Natural killer cell treated with Interleukin-12 subunit alpha and Interleukin-12 subunit beta and Interleukin-15 and Interleukin-18, amount 100 ng/mL, for 72 hours (primary cell): ENCODE measurements at regions not wholly inside any gene's neighbourhood (a gene's known extent, or its start where the extent isn't known, plus 50 kb on each side); places are given as distances from the start of the nearest gene placed in this dataset.
"Not testable (repeated sequence)": the region's sequence is repeated elsewhere in the genome, so short reads cannot be mapped to it uniquely, and the experiment has no call there.

Source experiments
- ATAC-seq, 2 donors: fragments of 150-1000 bp; cut with Tn5 transposase in 1 of 2; sonication (Bioruptor Pico), chemical (Tn5 transposase) in 1 of 2; 2 replicates each; pipeline ENCODE4 v1.10.0; 2021
- DNase-seq: peaks from one replicate; pipeline ENCODE4 v3.0.0; 2022; ENCODE audit warnings: low spot score
- H3K27ac Mint-ChIP-seq, 2 donors: 1 replicate in 1 of 2; 2 replicates in 1 of 2; pipeline ENCODE4 v1.8.0; 2022; ENCODE audit warnings: mixed read lengths in 2 of 2, mild to moderate bottlenecking in 1 of 2, moderate library complexity in 1 of 2
- H3K27me3 Mint-ChIP-seq, 2 donors: 1 replicate in 1 of 2; 2 replicates in 1 of 2; pipeline ENCODE4 v1.8.0; 2022; ENCODE audit warnings: mixed read lengths in 2 of 2
- H3K36me3 Mint-ChIP-seq: one replicate; pipeline ENCODE4 v1.8.0; 2022; ENCODE audit warnings: mixed read lengths
- H3K4me1 Mint-ChIP-seq, 2 donors: 1 replicate in 1 of 2; 2 replicates in 1 of 2; pipeline ENCODE4 v1.8.0; 2022; ENCODE audit warnings: low read depth in 2 of 2, mixed read lengths in 2 of 2, mild to moderate bottlenecking in 1 of 2
- H3K4me3 Mint-ChIP-seq: one replicate; pipeline ENCODE4 v1.8.0; 2022; ENCODE audit warnings: mixed read lengths
- H3K9me3 Mint-ChIP-seq: 2 replicates; pipeline ENCODE4 v1.8.0; 2022; ENCODE audit warnings: mixed read lengths

DNA sequence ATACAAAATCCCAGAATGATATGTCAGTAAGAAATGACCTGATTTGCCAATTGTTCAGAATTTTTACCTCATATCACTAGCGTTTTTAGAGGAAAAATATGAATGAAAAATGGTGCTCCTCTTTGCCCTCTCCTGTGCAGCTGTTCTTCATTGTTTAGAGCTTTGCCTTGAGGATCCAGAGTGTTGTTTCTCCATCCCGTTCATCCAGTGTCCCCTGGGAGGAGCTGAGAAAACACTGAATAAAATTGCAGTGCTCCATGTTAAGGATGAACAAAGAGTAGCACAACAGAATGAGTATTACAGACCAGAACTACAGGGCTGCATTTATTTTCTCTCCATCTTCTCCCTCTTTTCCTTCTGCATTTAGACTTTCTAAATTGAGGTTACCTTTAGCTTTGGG, 133.1 kb downstream of the ADCYAP1 start:
- Mint-ChIP-seq H3K4me3 (no peak overlapping the region), H3K4me1 (no peaks in the 10 kb centered on the region), H3K27me3 (no peaks in the 10 kb centered on the region), H3K36me3 (no peaks in the 10 kb centered on the region), H3K9me3 (peaks cover 10% of the 10 kb centered on the region), H3K27ac (no peak overlapping the region)
- DNase-seq (no peak), ATAC-seq (no peak)

DNA sequence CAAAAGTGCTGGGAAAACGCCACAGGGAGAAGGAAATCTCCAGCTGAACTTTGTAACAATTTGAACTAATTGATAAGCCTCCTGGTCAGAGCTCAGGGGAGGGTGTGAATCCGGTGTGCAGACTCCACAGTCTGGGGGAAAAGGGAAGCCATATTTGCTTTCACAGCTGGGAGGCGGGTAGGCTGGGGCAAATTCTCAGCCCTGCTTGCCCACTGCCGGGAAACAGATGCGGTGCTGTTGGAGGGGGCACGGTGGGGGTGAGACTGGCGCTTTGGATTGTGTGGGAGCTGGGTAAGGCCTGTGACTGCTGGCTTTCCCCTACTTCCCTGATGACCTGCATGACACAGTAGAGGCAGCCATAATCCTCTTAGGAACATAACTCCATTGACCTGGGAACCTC, 134.8 kb downstream of the ADCYAP1 start:
- Mint-ChIP-seq H3K36me3 (no peaks in the 10 kb centered on the region), H3K27me3 (no peaks in the 10 kb centered on the region), H3K4me3 (no peak overlapping the region), H3K4me1 (no peaks in the 10 kb centered on the region), H3K27ac (no peak overlapping the region), H3K9me3 (peaks cover 9% of the 10 kb centered on the region)
- ATAC-seq = no peak
- DNase-seq = no peak

DNA sequence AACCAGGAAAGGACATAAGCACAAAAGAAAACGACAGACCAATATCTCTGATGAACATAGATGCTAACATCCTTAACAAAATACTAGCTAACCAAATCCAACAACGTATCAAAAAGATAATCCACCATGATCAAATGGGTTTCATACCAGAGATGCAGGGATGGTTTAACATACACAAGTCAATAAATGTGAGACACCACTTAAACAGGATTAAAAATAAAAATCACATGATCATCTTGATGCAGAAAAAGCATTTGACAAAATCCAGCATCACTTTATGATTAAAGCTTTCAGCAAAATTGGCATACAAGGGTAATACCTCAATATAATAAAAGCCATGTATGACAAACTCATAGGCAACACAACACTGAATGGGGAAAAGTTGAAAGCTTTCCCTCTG, 138.4 kb downstream of the ADCYAP1 start:
- H3K4me3 Mint-ChIP-seq, H3K9me3 Mint-ChIP-seq, H3K27ac Mint-ChIP-seq, DNase-seq, H3K4me1 Mint-ChIP-seq, H3K27me3 Mint-ChIP-seq, H3K36me3 Mint-ChIP-seq, ATAC-seq: not testable (repeated sequence)

DNA sequence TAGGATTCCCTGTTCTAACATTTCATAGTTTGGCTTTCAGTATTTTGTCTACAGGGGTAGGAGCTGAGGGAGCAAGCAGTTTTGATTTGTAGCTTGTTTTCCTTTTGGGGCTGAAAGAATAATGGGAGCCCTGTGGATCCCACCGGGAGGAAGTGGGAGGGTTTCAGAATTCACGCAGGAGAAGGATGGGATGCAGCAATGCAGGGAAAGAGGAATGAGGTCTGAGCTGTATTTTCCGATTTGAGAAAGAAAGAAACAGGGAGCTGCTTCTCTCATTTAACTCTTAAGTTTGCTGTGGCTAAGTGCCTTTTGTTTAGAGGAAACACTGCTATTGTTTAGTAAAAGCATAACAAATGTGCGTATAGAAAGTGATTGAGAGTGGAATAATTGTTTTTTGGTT, 141.0 kb downstream of the ADCYAP1 start:
- DNase-seq = no peak
- H3K27ac Mint-ChIP-seq = no peak overlapping the region
- H3K36me3 Mint-ChIP-seq = no peaks in the 10 kb centered on the region
- no peaks in the 10 kb centered on the region for H3K4me1 Mint-ChIP-seq
- peaks cover 8% of the 10 kb centered on the region for H3K9me3 Mint-ChIP-seq
- H3K27me3 Mint-ChIP-seq = no peaks in the 10 kb centered on the region
- no peak for ATAC-seq
- H3K4me3 Mint-ChIP-seq = no peak overlapping the region

DNA sequence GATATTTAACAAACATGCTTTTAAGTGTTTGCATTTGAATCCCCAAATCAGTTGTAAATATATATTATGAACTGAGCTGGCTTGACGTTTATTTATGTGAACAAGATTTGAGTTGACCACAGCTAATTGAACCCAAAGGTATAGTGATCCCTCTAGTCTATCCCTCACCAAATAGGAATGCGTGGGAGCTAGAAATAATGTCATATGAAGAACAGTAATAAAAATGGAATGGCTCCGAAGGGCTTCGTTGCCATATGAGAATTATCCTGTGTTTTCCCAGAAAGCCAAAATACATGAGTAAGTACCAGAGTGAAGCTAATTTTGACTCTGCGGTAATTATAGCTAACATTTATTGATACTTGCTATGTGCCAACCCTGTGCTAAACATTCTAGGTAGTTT, 142.7 kb downstream of the ADCYAP1 start:
- no peak overlapping the region for H3K27ac Mint-ChIP-seq
- no peaks in the 10 kb centered on the region for H3K4me1 Mint-ChIP-seq
- H3K9me3 Mint-ChIP-seq = peaks cover 6% of the 10 kb centered on the region
- DNase-seq (no peak), ATAC-seq (no peak)
- no peaks in the 10 kb centered on the region for H3K27me3 Mint-ChIP-seq
- H3K4me3 Mint-ChIP-seq = no peak overlapping the region
- no peaks in the 10 kb centered on the region for H3K36me3 Mint-ChIP-seq

DNA sequence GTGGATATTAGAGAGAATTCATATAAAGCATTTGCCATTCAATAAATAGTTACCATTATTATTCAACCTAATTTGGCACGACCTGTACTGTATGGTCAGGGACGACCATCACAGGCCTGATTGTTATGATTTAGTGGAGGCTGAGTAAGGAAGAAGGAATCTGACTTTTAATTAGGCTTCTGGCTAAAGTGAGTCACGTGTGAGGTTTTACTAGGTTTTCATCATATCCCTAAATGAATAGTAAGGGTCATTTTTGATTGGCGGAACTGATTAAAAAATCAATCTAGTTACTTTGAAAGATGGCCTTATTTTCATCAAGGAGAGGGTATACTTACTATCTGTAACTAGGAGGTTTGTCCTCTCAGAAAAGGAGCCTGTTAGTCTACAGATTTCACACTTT, 143.4 kb downstream of the ADCYAP1 start:
- no peak overlapping the region for H3K27ac Mint-ChIP-seq
- no peak for ATAC-seq
- H3K36me3 Mint-ChIP-seq = no peaks in the 10 kb centered on the region
- DNase-seq = no peak
- H3K4me3 Mint-ChIP-seq = no peak overlapping the region
- H3K4me1 Mint-ChIP-seq = no peaks in the 10 kb centered on the region
- no peaks in the 10 kb centered on the region for H3K27me3 Mint-ChIP-seq
- H3K9me3 Mint-ChIP-seq = peaks cover 6% of the 10 kb centered on the region

DNA sequence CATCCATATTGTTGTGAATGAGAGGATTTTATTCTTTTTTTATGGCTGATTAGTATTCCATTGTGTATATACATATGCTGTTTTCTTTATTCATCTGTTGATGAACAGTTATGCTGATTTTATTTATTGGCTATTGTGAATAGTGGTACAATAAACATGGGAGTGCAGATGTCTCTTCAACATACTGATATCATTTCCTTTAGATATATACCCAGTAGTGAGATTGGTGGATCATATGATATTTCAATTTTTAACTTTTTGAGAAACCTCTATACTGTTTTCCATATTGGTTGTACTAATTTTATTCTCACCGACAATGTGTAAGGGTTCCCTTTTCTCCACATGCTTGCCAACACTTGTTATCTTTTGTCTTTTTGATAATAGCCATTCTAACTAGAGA, 144.5 kb downstream of the ADCYAP1 start:
- DNase-seq (no peak), ATAC-seq (no peak)
- Mint-ChIP-seq H3K9me3 (peaks cover 3% of the 10 kb centered on the region), H3K27ac (no peak overlapping the region), H3K4me3 (no peak overlapping the region), H3K36me3 (no peaks in the 10 kb centered on the region), H3K4me1 (no peaks in the 10 kb centered on the region), H3K27me3 (no peaks in the 10 kb centered on the region)

DNA sequence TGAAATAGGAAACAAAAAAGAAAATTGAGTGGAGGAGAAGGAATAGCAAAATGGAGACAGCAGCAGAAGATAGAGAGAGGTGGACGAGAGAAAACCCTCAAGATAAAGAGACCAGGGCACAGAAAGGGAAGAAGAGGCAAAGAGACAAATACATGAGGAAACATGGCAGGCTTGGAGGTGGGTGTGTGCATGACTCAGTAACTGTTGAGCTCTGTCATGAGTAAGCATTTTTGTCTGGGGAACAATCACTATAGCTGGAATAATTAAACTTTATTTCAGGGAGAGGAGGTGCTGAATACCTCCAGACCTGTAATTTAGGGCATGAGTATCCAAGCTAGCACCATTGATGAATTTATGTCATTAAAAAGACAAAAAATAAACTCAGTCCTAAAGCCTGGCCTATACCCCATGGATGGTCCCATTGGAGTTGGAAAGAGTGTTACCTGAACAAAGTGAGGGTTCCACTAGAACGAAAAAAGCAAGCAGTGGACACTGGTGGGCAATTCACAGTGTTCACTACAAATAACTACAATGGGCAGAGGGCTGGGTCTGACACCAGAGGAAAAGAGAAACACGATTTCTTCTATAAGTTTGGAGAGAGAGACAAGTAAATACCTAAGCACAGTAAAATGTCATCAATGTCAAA, 145.5 kb downstream of the ADCYAP1 start:
- H3K9me3 Mint-ChIP-seq = peaks cover 3% of the 10 kb centered on the region
- ATAC-seq (no peak), DNase-seq (no peak)
- H3K27ac Mint-ChIP-seq = no peak overlapping the region
- no peaks in the 10 kb centered on the region for H3K4me1 Mint-ChIP-seq
- no peaks in the 10 kb centered on the region for H3K27me3 Mint-ChIP-seq
- no peaks in the 10 kb centered on the region for H3K36me3 Mint-ChIP-seq
- no peak overlapping the region for H3K4me3 Mint-ChIP-seq

DNA sequence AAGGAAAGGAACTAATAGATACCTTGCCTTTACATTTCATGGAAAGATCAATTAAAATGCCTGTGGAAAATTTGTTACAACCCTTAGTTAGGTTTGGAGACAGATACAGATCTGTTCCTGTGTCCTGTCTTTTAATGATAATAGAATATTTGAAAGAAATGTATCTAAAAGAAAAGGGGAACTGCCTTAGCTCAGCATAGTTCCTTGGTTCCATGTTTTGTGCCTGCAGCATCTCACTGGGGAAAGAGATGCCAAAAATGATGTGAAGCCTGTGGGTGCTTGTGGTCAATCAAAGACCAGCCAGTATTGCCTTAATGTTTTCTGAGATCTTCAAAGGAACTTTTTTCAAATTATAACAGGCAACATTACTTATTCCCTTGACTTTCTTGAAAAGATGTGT, 147.6 kb downstream of the ADCYAP1 start:
- Mint-ChIP-seq H3K4me1 (no peaks in the 10 kb centered on the region), H3K27me3 (no peaks in the 10 kb centered on the region), H3K4me3 (no peak overlapping the region), H3K9me3 (peaks cover 3% of the 10 kb centered on the region), H3K27ac (no peak overlapping the region), H3K36me3 (no peaks in the 10 kb centered on the region)
- ATAC-seq = no peak
- no peak for DNase-seq

DNA sequence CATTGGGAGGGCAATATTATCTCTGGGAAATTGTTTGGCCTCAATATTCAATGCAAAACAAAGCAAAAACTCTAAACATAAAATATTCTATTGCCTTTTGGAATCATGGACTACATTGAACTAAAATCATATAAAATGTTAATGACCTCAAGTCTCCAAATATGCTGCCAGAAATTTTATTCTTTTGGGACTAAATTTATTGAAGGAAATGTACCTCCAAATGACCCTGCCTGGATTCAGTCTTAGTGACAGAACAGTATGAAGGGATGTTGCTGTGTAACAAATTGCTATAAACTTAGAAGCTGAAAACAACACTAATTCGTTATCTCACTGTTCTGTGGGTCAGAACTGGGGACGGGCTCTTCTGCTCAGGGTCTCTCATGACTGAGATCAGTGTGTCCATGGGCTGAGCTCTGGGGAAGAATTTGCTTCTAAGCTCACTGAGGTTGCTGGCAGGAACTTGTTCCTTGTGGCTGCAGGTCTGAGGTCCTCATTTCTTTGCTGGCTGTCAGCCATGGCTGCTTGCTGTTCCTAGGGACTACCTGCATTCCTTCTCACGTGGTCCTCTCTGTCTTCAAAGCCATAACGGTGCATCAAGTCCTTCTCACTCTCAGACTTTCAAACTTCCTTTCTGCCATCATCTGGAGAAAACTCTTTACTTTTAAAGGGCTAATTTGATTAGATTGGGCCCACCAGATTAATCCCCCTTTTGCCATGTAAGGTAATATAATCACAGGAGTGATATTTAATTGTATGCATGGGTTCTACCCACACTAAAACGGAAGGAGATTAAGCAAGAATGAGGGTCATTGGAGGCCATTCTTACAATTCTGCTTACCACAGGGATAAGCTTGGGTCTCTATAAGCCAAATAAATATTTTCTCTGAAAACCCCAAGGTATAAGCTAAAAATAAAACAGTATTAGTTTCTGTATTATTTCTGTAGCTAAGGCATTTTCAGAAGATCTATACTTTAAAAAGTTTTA, 149.0 kb downstream of the ADCYAP1 start:
- Mint-ChIP-seq H3K9me3 (peaks cover 3% of the 10 kb centered on the region), H3K27ac (no peak overlapping the region), H3K36me3 (no peaks in the 10 kb centered on the region), H3K4me1 (no peaks in the 10 kb centered on the region), H3K4me3 (no peak overlapping the region), H3K27me3 (no peaks in the 10 kb centered on the region)
- ATAC-seq (no peak), DNase-seq (no peak)

DNA sequence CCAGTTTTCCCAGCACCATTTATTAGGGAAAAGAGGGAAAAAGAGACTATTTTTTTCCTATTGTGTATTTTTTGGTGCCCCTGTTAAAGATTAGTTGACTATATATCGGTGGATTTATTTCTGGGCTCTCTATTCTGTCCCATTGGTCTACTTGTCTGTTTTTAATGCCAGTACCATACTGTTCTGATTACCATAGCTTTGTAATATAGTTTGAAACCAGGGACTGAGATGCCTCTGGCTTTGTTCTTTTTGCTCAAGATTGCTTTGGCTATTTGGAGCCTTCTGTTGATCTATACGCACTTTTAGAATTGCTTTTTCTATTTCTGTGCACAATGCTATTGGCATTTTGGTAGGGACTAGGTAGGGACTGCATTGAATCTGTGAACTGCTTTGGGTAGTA, 151.7 kb downstream of the ADCYAP1 start:
- ATAC-seq (no peak), DNase-seq (no peak)
- Mint-ChIP-seq H3K9me3 (peaks cover 4% of the 10 kb centered on the region), H3K27ac (no peak overlapping the region), H3K4me1 (no peaks in the 10 kb centered on the region), H3K36me3 (no peaks in the 10 kb centered on the region), H3K4me3 (no peak overlapping the region), H3K27me3 (no peaks in the 10 kb centered on the region)

DNA sequence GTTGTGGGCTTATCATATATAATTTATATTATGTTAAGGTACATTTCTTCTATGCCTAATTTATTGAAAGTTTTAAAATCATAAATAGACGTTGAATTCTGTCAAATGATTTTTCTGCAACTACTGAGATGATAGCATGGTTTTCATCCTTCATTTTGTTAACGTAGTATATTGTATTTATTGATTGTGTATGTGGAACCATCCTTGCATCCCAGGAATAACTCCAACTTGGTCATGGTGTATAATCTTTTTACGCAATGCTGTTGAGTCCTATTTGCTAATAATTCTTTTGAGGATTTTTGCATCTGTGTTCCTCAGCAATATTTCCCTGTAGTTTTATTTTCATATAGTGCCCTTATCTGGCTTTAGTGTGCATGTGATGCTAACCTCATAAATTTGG, 152.7 kb downstream of the ADCYAP1 start:
- no peaks in the 10 kb centered on the region for H3K36me3 Mint-ChIP-seq
- H3K27me3 Mint-ChIP-seq = no peaks in the 10 kb centered on the region
- H3K9me3 Mint-ChIP-seq = peaks cover 4% of the 10 kb centered on the region
- ATAC-seq = no peak
- H3K4me1 Mint-ChIP-seq = no peaks in the 10 kb centered on the region
- no peak for DNase-seq
- no peak overlapping the region for H3K27ac Mint-ChIP-seq
- H3K4me3 Mint-ChIP-seq = no peak overlapping the region

DNA sequence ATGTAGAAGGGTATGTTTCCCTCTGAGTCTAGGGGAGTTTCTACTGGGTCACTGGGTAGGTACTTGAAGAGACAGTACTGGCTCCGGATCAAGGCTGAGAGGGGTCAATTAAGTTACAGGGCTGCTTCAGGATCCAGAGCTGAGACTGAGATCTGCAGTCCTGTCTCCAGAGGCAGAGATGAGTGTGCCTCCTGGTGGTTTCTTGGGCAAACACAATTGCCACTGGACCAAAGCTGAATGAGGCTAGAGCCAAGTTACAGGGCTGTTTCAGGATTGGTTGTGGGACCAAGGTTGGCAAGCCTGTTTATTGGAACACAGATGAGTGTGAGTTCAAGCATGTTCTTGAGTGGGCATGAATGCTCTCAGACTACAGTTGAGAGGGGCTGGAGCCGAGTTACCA, 157.9 kb downstream of the ADCYAP1 start:
- Mint-ChIP-seq H3K4me1 (no peaks in the 10 kb centered on the region), H3K36me3 (no peaks in the 10 kb centered on the region), H3K27ac (no peak overlapping the region), H3K4me3 (no peak overlapping the region), H3K9me3 (peaks cover 7% of the 10 kb centered on the region), H3K27me3 (no peaks in the 10 kb centered on the region)
- no peak for ATAC-seq
- no peak for DNase-seq

DNA sequence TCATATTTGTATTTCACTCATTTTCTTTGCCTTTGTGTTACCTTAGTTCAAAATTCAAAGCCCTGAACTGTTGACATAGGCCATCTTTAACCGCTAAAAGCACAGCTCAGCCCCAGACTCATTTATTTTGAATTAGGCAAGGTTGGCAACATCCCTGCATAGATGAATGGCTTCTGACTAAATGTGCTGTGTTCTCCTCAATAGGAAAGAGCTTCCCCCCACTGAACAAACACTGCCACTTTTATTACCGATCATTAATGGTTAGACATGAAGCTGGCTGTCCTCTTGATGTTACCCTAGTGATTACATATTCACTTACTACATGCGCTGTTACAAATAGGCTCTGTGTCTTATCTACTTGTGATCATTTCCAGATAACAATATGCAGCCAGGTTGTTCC, 170.7 kb downstream of the ADCYAP1 start:
- no peaks in the 10 kb centered on the region for H3K9me3 Mint-ChIP-seq
- H3K4me3 Mint-ChIP-seq = no peak overlapping the region
- no peaks in the 10 kb centered on the region for H3K27me3 Mint-ChIP-seq
- no peaks in the 10 kb centered on the region for H3K36me3 Mint-ChIP-seq
- no peaks in the 10 kb centered on the region for H3K4me1 Mint-ChIP-seq
- no peak for ATAC-seq
- H3K27ac Mint-ChIP-seq = no peak overlapping the region
- no peak for DNase-seq
